ENCODE measurements at regions not wholly inside any gene's neighbourhood (a gene's known extent, or its start where the extent isn't known, plus 50 kb on each side); places are given as distances from the start of the nearest gene placed in this dataset.
A peak's percentile ranks its signal among the peaks of the same experiment; 100 is the strongest.

DNA sequence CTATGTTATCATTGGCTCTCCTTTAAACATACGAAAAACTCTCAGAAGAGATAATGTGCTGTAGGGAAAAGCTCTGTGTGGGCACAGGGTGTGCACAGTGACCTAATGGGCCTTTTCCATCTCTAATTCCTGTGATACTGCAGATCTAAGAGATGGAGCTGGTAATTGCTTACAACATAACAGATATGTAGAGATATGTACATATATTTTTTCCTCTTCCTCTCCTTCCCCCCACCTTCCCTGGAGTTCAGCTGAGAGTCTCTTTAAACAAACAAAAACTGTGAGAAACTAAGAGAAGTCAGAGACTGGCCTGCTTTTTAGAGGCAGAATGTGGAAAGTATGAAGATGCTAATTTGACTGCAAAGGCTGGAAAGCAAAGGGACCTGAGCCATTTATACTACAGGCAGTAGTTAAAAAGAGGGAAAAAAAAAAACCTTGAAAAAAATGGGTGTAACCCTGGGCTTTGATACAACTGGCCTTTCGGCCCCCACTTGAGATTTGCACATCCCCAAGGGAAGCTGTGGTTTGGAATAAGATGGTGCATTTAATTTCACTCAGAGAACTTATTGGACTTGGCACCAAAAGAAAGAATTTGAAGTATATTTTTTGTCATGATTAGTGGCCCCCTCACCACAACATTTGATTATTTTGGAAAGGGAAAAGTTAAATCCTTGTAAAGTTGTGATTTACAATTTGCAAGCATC is 502.2 kb upstream of the ZEB2 start:
- intact Hi-C loops (cut with DNase I) = no loop called here
- Histone ChIP-seq H3K27ac (ENCODE audit: low read depth in 1 of 2, low read length in 2 of 2) (no peak overlapping the region), H3K36me3 (ENCODE audit: control insufficient read depth in 1 of 2, insufficient read depth in 2 of 2, low read length in 1 of 2) (no peaks in the 10 kb centered on the region), H3K27me3 (ENCODE audit: control insufficient read depth in 1 of 2, insufficient read depth in 2 of 2, low read length in 1 of 2) (no peaks in the 10 kb centered on the region), H3K9me3 (ENCODE audit: control insufficient read depth, low read length) (no peaks in the 10 kb centered on the region), H3K4me3 (ENCODE audit: low read length in 2 of 2) (no peak overlapping the region), H3K4me1 (ENCODE audit: control insufficient read depth in 1 of 2, insufficient read depth in 2 of 2, low read length in 2 of 2) (peaks cover 3% of the 10 kb centered on the region in 2 donors)
- 19 to 28% methylated on average over 2 of the region's 2 CpGs for WGBS, 2 donors
- ATAC-seq (ENCODE audit: low FRiP score) (peak; percentile 48), DNase-seq (no peak)

- intact Hi-C loops (cut with DNase I) = no loop called here
- no peaks in the 10 kb centered on the region for H3K9me3 ChIP-seq (ENCODE audit: control insufficient read depth, low read length)
- no peak overlapping the region for H3K27ac ChIP-seq (ENCODE audit: low read depth in 1 of 2, low read length in 2 of 2)
- peaks cover 3 to 4% of the 10 kb centered on the region in 2 donors for H3K4me1 ChIP-seq (ENCODE audit: control insufficient read depth in 1 of 2, insufficient read depth in 2 of 2, low read length in 2 of 2)
- WGBS, 2 donors = 91 to 95% methylated on average over 3 of the region's 3 CpGs
- no peak overlapping the region for H3K4me3 ChIP-seq (ENCODE audit: low read length in 2 of 2)
- DNase-seq (no peak), ATAC-seq (ENCODE audit: low FRiP score) (no peak)
- no peaks in the 10 kb centered on the region for H3K36me3 ChIP-seq (ENCODE audit: control insufficient read depth in 1 of 2, insufficient read depth in 2 of 2, low read length in 1 of 2)
- H3K27me3 ChIP-seq (ENCODE audit: control insufficient read depth in 1 of 2, insufficient read depth in 2 of 2, low read length in 1 of 2) = no peaks in the 10 kb centered on the region
These were observed 500.8 kb upstream of the ZEB2 start for GRCh38 chr2:145020694-145021093.

DNA sequence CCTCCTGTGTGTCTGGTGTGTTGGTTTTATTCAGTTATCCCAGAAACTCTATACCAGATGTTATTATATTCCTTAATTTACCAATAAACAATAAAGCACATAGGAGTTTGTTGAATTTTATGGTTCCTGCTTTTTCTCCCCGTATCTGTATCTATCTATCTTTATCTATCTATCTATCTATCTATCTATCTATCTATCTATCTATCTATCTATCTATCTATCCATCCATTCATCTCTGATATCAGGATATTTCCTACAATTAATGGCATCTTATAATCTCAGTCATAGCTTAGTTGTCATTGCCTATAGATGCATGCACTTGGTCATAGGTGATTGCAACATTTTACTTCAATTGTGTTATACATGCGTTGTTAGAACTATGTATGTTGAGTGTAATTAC is 500.2 kb upstream of the ZEB2 start:
- WGBS, 2 donors = 95 to 98% methylated on average over 2 of the region's 2 CpGs
- no peaks in the 10 kb centered on the region for H3K9me3 ChIP-seq (ENCODE audit: control insufficient read depth, low read length)
- intact Hi-C loops (cut with DNase I) = no loop called here
- ATAC-seq (ENCODE audit: low FRiP score) (no peak), DNase-seq (no peak)
- H3K4me1 ChIP-seq (ENCODE audit: control insufficient read depth in 1 of 2, insufficient read depth in 2 of 2, low read length in 2 of 2) = peaks cover 3 to 4% of the 10 kb centered on the region in 2 donors
- H3K27me3 ChIP-seq (ENCODE audit: control insufficient read depth in 1 of 2, insufficient read depth in 2 of 2, low read length in 1 of 2) = no peaks in the 10 kb centered on the region
- no peak overlapping the region for H3K27ac ChIP-seq (ENCODE audit: low read depth in 1 of 2, low read length in 2 of 2)
- no peaks in the 10 kb centered on the region for H3K36me3 ChIP-seq (ENCODE audit: control insufficient read depth in 1 of 2, insufficient read depth in 2 of 2, low read length in 1 of 2)
- no peak overlapping the region for H3K4me3 ChIP-seq (ENCODE audit: low read length in 2 of 2)

GRCh38 chr2:145018502-145018901 is 498.6 kb upstream of the ZEB2 start:
- ATAC-seq (ENCODE audit: low FRiP score) (no peak), DNase-seq (no peak)
- H3K4me3 ChIP-seq (ENCODE audit: low read length in 2 of 2) = no peak overlapping the region
- H3K27ac ChIP-seq (ENCODE audit: low read depth in 1 of 2, low read length in 2 of 2) = no peak overlapping the region
- no peaks in the 10 kb centered on the region for H3K9me3 ChIP-seq (ENCODE audit: control insufficient read depth, low read length)
- intact Hi-C loops (cut with DNase I) = loop anchor here in 1 of 2 donors (10.0 kb wide), 1 partner anchor 504 kb away; no protein-coding TSS in a partner anchor
- H3K27me3 ChIP-seq (ENCODE audit: control insufficient read depth in 1 of 2, insufficient read depth in 2 of 2, low read length in 1 of 2) = no peaks in the 10 kb centered on the region
- WGBS, 2 donors = 73 to 81% methylated on average over 5 of the region's 5 CpGs
- no peaks in the 10 kb centered on the region for H3K36me3 ChIP-seq (ENCODE audit: control insufficient read depth in 1 of 2, insufficient read depth in 2 of 2, low read length in 1 of 2)
- peaks cover 3 to 4% of the 10 kb centered on the region in 2 donors for H3K4me1 ChIP-seq (ENCODE audit: control insufficient read depth in 1 of 2, insufficient read depth in 2 of 2, low read length in 2 of 2)

GRCh38 chr2:145017149-145017548 is 497.2 kb upstream of the ZEB2 start:
- H3K4me3 ChIP-seq (ENCODE audit: low read length in 2 of 2) = no peak overlapping the region

DNA sequence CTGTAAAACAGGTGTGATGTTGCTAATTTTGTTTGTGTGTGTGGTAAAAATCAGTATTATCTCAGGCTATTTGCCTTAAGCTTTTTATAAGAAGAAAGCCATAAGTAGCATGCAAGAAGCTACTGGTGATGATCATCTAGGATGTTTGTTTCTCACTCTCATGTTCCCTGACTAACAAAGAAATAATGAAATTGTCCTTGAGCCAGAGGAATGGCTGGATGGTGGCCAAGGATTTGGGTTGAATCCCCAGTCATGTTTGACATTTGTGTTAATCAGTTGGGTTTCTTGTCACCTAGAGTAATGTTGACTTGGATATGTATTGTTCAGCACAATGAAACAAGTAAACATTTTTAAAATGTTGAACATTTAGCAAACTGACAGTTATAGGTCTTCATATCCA is 496.8 kb upstream of the ZEB2 start:
- Histone ChIP-seq H3K9me3 (ENCODE audit: control insufficient read depth, low read length) (no peaks in the 10 kb centered on the region), H3K27me3 (ENCODE audit: control insufficient read depth in 1 of 2, insufficient read depth in 2 of 2, low read length in 1 of 2) (no peaks in the 10 kb centered on the region), H3K27ac (ENCODE audit: low read depth in 1 of 2, low read length in 2 of 2) (no peak overlapping the region), H3K4me1 (ENCODE audit: control insufficient read depth in 1 of 2, insufficient read depth in 2 of 2, low read length in 2 of 2) (peaks cover 3 to 8% of the 10 kb centered on the region in 2 donors), H3K4me3 (ENCODE audit: low read length in 2 of 2) (no peak overlapping the region), H3K36me3 (ENCODE audit: control insufficient read depth in 1 of 2, insufficient read depth in 2 of 2, low read length in 1 of 2) (no peaks in the 10 kb centered on the region)
- DNase-seq (no peak), ATAC-seq (ENCODE audit: low FRiP score) (no peak)
- intact Hi-C loops (cut with DNase I) = loop anchor here in 1 of 2 donors (10.0 kb wide), 1 partner anchor 502 kb away; no protein-coding TSS in a partner anchor

More at GRCh38 chr2:145017149-145017548, 497.2 kb upstream of the ZEB2 start:
- Histone ChIP-seq H3K4me1 (ENCODE audit: control insufficient read depth in 1 of 2, insufficient read depth in 2 of 2, low read length in 2 of 2) (peaks cover 3 to 8% of the 10 kb centered on the region in 2 donors), H3K9me3 (ENCODE audit: control insufficient read depth, low read length) (no peaks in the 10 kb centered on the region), H3K27me3 (ENCODE audit: control insufficient read depth in 1 of 2, insufficient read depth in 2 of 2, low read length in 1 of 2) (no peaks in the 10 kb centered on the region), H3K36me3 (ENCODE audit: control insufficient read depth in 1 of 2, insufficient read depth in 2 of 2, low read length in 1 of 2) (no peaks in the 10 kb centered on the region), H3K27ac (ENCODE audit: low read depth in 1 of 2, low read length in 2 of 2) (no peak overlapping the region)
- WGBS, 2 donors = 95% methylated on average over 1 of the region's 1 CpG
- no peak for DNase-seq
- intact Hi-C loops (cut with DNase I) = loop anchor here in 1 of 2 donors (10.0 kb wide), 1 partner anchor 502 kb away; no protein-coding TSS in a partner anchor
- ATAC-seq (ENCODE audit: low FRiP score) = no peak

- intact Hi-C loops (cut with DNase I) = loop anchor here in 1 of 2 donors (10.0 kb wide), 1 partner anchor 501 kb away; no protein-coding TSS in a partner anchor
- H3K27me3 ChIP-seq (ENCODE audit: control insufficient read depth in 1 of 2, insufficient read depth in 2 of 2, low read length in 1 of 2) = no peaks in the 10 kb centered on the region
- WGBS, 2 donors = 6 to 12% methylated on average over 2 of the region's 2 CpGs
- no peaks in the 10 kb centered on the region for H3K9me3 ChIP-seq (ENCODE audit: control insufficient read depth, low read length)
- no peak overlapping the region for H3K27ac ChIP-seq (ENCODE audit: low read depth in 1 of 2, low read length in 2 of 2)
- no peaks in the 10 kb centered on the region for H3K36me3 ChIP-seq (ENCODE audit: control insufficient read depth in 1 of 2, insufficient read depth in 2 of 2, low read length in 1 of 2)
- H3K4me3 ChIP-seq (ENCODE audit: low read length in 2 of 2) = no peak overlapping the region
- DNase-seq (no peak), ATAC-seq (ENCODE audit: low FRiP score) (no peak)
- H3K4me1 ChIP-seq (ENCODE audit: control insufficient read depth in 1 of 2, insufficient read depth in 2 of 2, low read length in 2 of 2) = peaks cover 6 to 8% of the 10 kb centered on the region in 2 donors
These were observed 495.6 kb upstream of the ZEB2 start for GRCh38 chr2:145015561-145015960.

DNA sequence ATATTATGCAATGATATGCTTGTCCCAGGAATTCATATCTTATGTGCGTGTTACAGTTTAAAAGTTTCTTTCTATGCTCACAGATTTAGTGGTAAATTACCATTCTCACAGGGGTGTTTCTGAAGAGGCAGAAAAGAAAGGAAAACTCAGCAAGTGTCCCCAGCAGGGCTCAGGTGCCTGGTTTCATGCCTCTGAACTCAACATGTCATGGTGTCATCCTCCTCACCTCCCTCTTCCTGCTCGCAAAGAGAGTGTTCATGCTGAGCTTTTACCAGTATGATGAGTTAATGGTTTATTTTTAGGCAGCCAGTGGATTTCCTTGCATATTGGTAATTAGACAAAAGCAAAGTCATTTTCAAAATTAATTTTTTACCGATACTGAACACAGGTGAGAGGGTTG is 492.9 kb upstream of the ZEB2 start:
- DNase-seq (no peak), ATAC-seq (ENCODE audit: low FRiP score) (no peak)
- no peaks in the 10 kb centered on the region for H3K36me3 ChIP-seq (ENCODE audit: control insufficient read depth in 1 of 2, insufficient read depth in 2 of 2, low read length in 1 of 2)
- H3K4me1 ChIP-seq (ENCODE audit: control insufficient read depth in 1 of 2, insufficient read depth in 2 of 2, low read length in 2 of 2) = peaks cover 7 to 8% of the 10 kb centered on the region in 2 donors
- no peak overlapping the region for H3K27ac ChIP-seq (ENCODE audit: low read depth in 1 of 2, low read length in 2 of 2)
- intact Hi-C loops (cut with DNase I) = loop anchor here (5.0 to 10.0 kb wide), 2 partner anchors 496 to 498 kb away; no protein-coding TSS in a partner anchor
- no peaks in the 10 kb centered on the region for H3K9me3 ChIP-seq (ENCODE audit: control insufficient read depth, low read length)
- H3K4me3 ChIP-seq (ENCODE audit: low read length in 2 of 2) = no peak overlapping the region
- no peaks in the 10 kb centered on the region for H3K27me3 ChIP-seq (ENCODE audit: control insufficient read depth in 1 of 2, insufficient read depth in 2 of 2, low read length in 1 of 2)
- 90 to 96% methylated on average over 3 of the region's 3 CpGs for WGBS, 2 donors

DNA sequence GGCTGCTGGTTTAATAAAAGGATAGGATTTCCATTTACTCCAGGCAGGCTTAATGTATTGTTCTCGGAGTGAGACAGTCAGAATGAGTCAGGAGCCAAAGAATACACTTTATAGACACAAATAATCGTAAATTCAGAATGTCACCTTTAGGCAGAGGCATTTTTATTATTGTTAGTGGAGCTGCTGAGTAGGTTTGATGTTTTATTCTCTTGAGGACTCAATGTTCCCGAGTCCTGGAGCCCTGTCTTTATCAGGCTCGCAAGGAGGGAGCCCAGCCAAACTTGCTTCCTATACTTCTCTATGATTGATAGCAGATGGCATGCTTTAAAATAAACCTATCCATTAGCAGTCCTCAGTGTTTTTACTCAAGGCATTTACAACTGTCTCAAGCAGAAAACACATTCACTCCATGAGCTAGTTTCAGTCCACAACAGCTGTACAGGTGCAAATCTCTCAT is 492.3 kb upstream of the ZEB2 start:
- H3K27ac ChIP-seq (ENCODE audit: low read depth in 1 of 2, low read length in 2 of 2) = no peak overlapping the region
- no peak overlapping the region for H3K4me3 ChIP-seq (ENCODE audit: low read length in 2 of 2)
- WGBS, 2 donors = 2 to 9% methylated on average over 4 of the region's 4 CpGs
- DNase-seq = no peak
- ATAC-seq (ENCODE audit: low FRiP score) = no peak
- no peaks in the 10 kb centered on the region for H3K27me3 ChIP-seq (ENCODE audit: control insufficient read depth in 1 of 2, insufficient read depth in 2 of 2, low read length in 1 of 2)
- no peaks in the 10 kb centered on the region for H3K9me3 ChIP-seq (ENCODE audit: control insufficient read depth, low read length)
- intact Hi-C loops (cut with DNase I) = loop anchor here (5.0 to 10.0 kb wide), 2 partner anchors 495 to 497 kb away; no protein-coding TSS in a partner anchor
- peaks cover 8% of the 10 kb centered on the region in 2 donors for H3K4me1 ChIP-seq (ENCODE audit: control insufficient read depth in 1 of 2, insufficient read depth in 2 of 2, low read length in 2 of 2)
- no peaks in the 10 kb centered on the region for H3K36me3 ChIP-seq (ENCODE audit: control insufficient read depth in 1 of 2, insufficient read depth in 2 of 2, low read length in 1 of 2)
